RWPE2 (cell line): ENCODE measurements at regions not wholly inside any gene's neighbourhood (a gene's known extent, or its start where the extent isn't known, plus 50 kb on each side); places are given as distances from the start of the nearest gene placed in this dataset.

ENCODE experiments used
- ATAC-seq: fragments of 200-7000 bp; cut with Tn5 transposase; 3 replicates; pipeline ENCODE4 v1.9.1; 2021; ENCODE audit warnings: low read depth
- DNase-seq: peaks from one replicate; pipeline ENCODE4 v3.0.0-alpha.2; 2020; ENCODE audit warnings: low spot score
- H3K27ac ChIP-seq: fragments of 450-650 bp; 2 replicates; pipeline ENCODE4 v1.5.1; 2017; ENCODE audit warnings: mild to moderate bottlenecking; ENCODE audit not compliant: poor library complexity, severe bottlenecking
- H3K27me3 ChIP-seq: fragments of 250-450 bp; sonication (Bioruptor Pico); 2 replicates; pipeline ENCODE4 v1.5.1; 2021; ENCODE audit warnings: mild to moderate bottlenecking, moderate library complexity; ENCODE audit not compliant: insufficient read depth, poor library complexity, severe bottlenecking
- H3K36me3 ChIP-seq: fragments of 250-450 bp; sonication (Bioruptor Pico); 2 replicates; pipeline ENCODE4 v1.5.1; 2020; ENCODE audit warnings: low read depth, mild to moderate bottlenecking, moderate library complexity
- H3K4me1 ChIP-seq: fragments of 250-450 bp; sonication (Bioruptor Pico); 2 replicates; pipeline ENCODE4 v1.5.1; 2021; ENCODE audit warnings: mild to moderate bottlenecking, moderate library complexity; ENCODE audit not compliant: insufficient read depth, poor library complexity, severe bottlenecking
- H3K4me3 ChIP-seq: fragments of 250-450 bp; sonication (Bioruptor Pico); 2 replicates; pipeline ENCODE4 v1.5.1; 2021; ENCODE audit warnings: mild to moderate bottlenecking, moderate library complexity; ENCODE audit not compliant: severe bottlenecking
- H3K9me3 ChIP-seq: fragments of 250-450 bp; sonication (Bioruptor Pico); 2 replicates; pipeline ENCODE4 v1.5.1; 2021; ENCODE audit warnings: mild to moderate bottlenecking, moderate library complexity; ENCODE audit not compliant: severe bottlenecking
- TF ChIP-seq, protein P1 (sequence below): fragments of 450-650 bp; IDR thresholded peaks from one replicate; pipeline ENCODE4 v1.5.1; 2017; ENCODE audit warnings: mild to moderate bottlenecking, moderate library complexity; ENCODE audit not compliant: poor library complexity, severe bottlenecking

- peaks cover 2% of the 10 kb centered on the region for H3K4me1 ChIP-seq
- H3K9me3 ChIP-seq: no peaks in the 10 kb centered on the region
- no peak overlapping the region for H3K27ac ChIP-seq
- no peaks in the 10 kb centered on the region for H3K36me3 ChIP-seq
- TF ChIP-seq, protein P1, sequence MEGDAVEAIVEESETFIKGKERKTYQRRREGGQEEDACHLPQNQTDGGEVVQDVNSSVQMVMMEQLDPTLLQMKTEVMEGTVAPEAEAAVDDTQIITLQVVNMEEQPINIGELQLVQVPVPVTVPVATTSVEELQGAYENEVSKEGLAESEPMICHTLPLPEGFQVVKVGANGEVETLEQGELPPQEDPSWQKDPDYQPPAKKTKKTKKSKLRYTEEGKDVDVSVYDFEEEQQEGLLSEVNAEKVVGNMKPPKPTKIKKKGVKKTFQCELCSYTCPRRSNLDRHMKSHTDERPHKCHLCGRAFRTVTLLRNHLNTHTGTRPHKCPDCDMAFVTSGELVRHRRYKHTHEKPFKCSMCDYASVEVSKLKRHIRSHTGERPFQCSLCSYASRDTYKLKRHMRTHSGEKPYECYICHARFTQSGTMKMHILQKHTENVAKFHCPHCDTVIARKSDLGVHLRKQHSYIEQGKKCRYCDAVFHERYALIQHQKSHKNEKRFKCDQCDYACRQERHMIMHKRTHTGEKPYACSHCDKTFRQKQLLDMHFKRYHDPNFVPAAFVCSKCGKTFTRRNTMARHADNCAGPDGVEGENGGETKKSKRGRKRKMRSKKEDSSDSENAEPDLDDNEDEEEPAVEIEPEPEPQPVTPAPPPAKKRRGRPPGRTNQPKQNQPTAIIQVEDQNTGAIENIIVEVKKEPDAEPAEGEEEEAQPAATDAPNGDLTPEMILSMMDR: no peak
- ATAC-seq (no peak), DNase-seq (no peak)
- no peaks in the 10 kb centered on the region for H3K27me3 ChIP-seq
- no peak overlapping the region for H3K4me3 ChIP-seq
These were observed 59.3 kb upstream of the MYO10 start for GRCh38 chr5:16995372-16995771.

DNA sequence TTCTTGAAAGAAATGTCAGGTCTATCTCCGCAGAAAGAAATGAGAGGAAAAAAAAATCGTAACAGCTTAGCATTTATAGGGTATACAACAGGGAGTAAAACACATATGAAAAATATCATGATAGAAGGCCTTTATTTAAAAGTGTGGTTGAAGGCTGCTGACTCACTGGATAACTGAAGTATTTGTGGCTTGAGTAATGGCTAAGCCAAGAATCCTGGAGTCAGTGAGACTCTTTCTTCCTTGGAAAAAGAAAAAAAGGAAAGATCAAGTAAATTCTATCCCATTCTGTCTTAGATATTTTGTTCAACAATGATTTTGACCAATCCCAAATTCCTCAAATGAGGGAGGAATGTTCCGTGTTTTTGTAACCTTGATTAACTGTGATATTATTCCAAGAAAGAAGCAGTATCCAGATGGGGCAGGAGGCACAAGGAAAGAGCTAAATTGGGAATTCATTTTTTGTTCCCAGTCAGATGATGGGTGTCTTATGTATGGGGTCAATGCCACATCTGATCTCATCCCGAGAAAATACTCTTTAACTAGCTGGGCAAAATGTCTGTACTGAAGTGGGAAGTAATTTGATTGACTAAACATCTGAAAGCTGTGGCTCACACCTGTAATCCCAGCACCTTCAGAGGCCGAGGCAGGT, 64.3 kb upstream of the MYO10 start:
- Histone ChIP-seq H3K27ac (peak overlapping the region; percentile 84), H3K4me3 (no peak overlapping the region), H3K36me3 (no peaks in the 10 kb centered on the region), H3K27me3 (no peaks in the 10 kb centered on the region), H3K9me3 (no peaks in the 10 kb centered on the region), H3K4me1 (peaks cover 11% of the 10 kb centered on the region)
- TF ChIP-seq, protein P1: no peak
- peak; percentile 99 for ATAC-seq
- no peak for DNase-seq

- Histone ChIP-seq H3K4me3 (no peak overlapping the region), H3K27ac (peak overlapping the region; percentile 84), H3K4me1 (peaks cover 11% of the 10 kb centered on the region), H3K9me3 (no peaks in the 10 kb centered on the region), H3K27me3 (no peaks in the 10 kb centered on the region), H3K36me3 (no peaks in the 10 kb centered on the region)
- TF ChIP-seq, protein P1: no peak
- no peak for ATAC-seq
- no peak for DNase-seq
These were observed 65.3 kb upstream of the MYO10 start for GRCh38 chr5:17001428-17001827.

DNA sequence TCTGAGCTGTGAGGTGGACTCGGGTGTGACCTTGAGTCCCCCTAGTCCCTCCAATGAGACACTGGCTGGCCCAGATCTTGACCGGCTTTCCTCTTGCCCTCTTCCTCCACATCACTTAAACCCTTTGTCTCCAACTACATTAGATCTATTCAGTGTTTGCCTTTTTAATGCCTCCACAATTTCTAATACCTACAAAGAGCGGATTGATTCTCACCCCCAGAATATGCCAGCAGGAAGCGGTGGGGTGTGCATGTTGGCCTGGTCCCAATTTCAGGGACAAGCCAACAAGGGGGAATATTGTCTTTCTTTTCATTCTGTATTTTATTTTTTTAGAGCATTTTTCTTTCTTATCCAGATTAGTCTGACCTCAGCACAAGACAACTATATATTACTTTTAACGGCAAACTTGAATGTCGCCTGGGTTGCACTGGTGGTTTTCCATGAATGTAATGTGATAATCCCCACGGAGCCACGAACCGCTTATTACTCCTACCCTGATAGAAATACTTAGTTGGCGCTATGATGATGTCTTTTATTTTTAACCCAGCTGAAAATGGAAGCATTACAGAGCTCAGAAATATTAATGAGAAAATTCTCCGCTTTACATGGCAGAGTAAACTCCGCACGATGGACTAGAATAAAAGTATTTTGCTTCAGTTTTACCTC, 68.5 kb upstream of the MYO10 start:
- no peak overlapping the region for H3K4me3 ChIP-seq
- no peak overlapping the region for H3K27ac ChIP-seq
- H3K9me3 ChIP-seq: no peaks in the 10 kb centered on the region
- no peak for DNase-seq
- no peaks in the 10 kb centered on the region for H3K36me3 ChIP-seq
- no peaks in the 10 kb centered on the region for H3K27me3 ChIP-seq
- ATAC-seq: no peak
- TF ChIP-seq, protein P1: no peak
- H3K4me1 ChIP-seq: peaks cover 11% of the 10 kb centered on the region
